ENCODE measurements at regions not wholly inside any gene's neighbourhood (a gene's known extent, or its start where the extent isn't known, plus 50 kb on each side); places are given as distances from the start of the nearest gene placed in this dataset.

DNA sequence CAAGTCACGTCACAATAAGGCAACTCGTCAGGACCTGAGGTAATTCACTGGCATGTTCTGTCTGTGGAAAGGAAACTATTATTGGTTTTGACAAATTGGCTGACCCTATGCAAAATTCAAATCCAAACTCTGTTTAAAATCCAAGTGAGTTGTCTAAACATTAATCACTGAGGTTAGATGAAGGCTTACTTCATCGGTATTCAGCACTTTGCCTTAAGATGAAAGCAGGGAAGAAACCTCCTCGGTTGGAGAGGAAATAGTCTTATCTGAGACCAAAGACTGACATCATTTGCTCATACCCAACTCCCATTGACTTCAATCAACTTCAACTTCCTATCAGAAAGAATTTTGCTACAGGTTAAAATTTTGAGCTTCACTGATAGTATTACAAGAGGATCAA lies 355.1 kb upstream of the MBL2 start:
- Histone ChIP-seq H3K36me3 (ENCODE audit: insufficient read depth, low read length) (no peaks in the 10 kb centered on the region), H4K20me1 (ENCODE audit: insufficient read depth, low read length) (no peaks in the 10 kb centered on the region), H3K9me2 (ENCODE audit: low read depth, low read length) (no peaks in the 10 kb centered on the region), H3K9me3 (ENCODE audit: low read length) (no peaks in the 10 kb centered on the region), H3K4me2 (ENCODE audit: low read length) (no peak overlapping the region), H3F3A (ENCODE audit: insufficient read depth, low read length) (no peaks in the 10 kb centered on the region), H3K4me1 (ENCODE audit: insufficient read depth, low read length, severe bottlenecking) (no peaks in the 10 kb centered on the region), H2AFZ (ENCODE audit: low read length) (no peak overlapping the region), H3K79me2 (ENCODE audit: insufficient read depth, low read length) (no peaks in the 10 kb centered on the region), H3K27ac (ENCODE audit: low read depth, low read length, poor library complexity, severe bottlenecking) (no peak overlapping the region), H3K9ac (ENCODE audit: low read length) (no peak overlapping the region), H3K4me3 (ENCODE audit: low read depth, low read length, poor library complexity, severe bottlenecking) (no peak overlapping the region), H3K27me3 (ENCODE audit: insufficient read depth, low read length) (no peaks in the 10 kb centered on the region)
- TF ChIP-seq EZH2 (IDR thresholded peaks at IDR 0.05; ENCODE audit: borderline replicate concordance, low read length): no peak
- no peak for TF ChIP-seq CTCF (IDR thresholded peaks at IDR 0.05; ENCODE audit: low read length)

- Histone ChIP-seq H3K4me2 (ENCODE audit: low read length) (no peak overlapping the region), H3K27me3 (ENCODE audit: insufficient read depth, low read length) (no peaks in the 10 kb centered on the region), H3K9me2 (ENCODE audit: low read depth, low read length) (no peaks in the 10 kb centered on the region), H3K4me3 (ENCODE audit: low read depth, low read length, poor library complexity, severe bottlenecking) (no peak overlapping the region), H2AFZ (ENCODE audit: low read length) (no peak overlapping the region), H3K9ac (ENCODE audit: low read length) (no peak overlapping the region), H3K27ac (ENCODE audit: low read depth, low read length, poor library complexity, severe bottlenecking) (no peak overlapping the region), H3K4me1 (ENCODE audit: insufficient read depth, low read length, severe bottlenecking) (no peaks in the 10 kb centered on the region), H3K79me2 (ENCODE audit: insufficient read depth, low read length) (no peaks in the 10 kb centered on the region), H3K9me3 (ENCODE audit: low read length) (no peaks in the 10 kb centered on the region), H4K20me1 (ENCODE audit: insufficient read depth, low read length) (no peaks in the 10 kb centered on the region), H3F3A (ENCODE audit: insufficient read depth, low read length) (no peaks in the 10 kb centered on the region), H3K36me3 (ENCODE audit: insufficient read depth, low read length) (no peaks in the 10 kb centered on the region)
- TF ChIP-seq EZH2 (IDR thresholded peaks at IDR 0.05; ENCODE audit: borderline replicate concordance, low read length) (no peak), CTCF (IDR thresholded peaks at IDR 0.05; ENCODE audit: low read length) (no peak)
These were observed 350.7 kb upstream of the MBL2 start for GRCh38 chr10:53123311-53123710.

DNA sequence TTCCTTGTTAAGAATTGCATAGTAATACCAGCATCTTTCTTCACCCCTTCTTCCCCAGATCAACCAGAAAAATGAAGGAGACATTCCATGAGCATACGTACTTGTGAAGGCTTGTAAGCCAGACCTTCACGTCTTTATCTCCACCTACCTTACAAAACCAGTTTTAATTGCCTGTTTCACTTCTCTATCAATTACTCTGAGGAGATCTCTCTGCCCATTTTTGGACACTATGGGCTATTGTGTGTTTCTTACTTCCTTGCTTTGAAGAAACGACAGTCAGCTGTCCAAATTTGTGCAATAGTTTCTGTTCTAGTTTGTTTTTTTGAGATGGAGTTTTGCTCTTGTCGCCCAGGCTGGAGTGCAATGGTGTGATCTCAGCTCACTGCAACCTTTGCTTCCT lies 349.7 kb upstream of the MBL2 start:
- H3K9me3 ChIP-seq (ENCODE audit: low read length): no peaks in the 10 kb centered on the region
- no peaks in the 10 kb centered on the region for H3K36me3 ChIP-seq (ENCODE audit: insufficient read depth, low read length)
- no peaks in the 10 kb centered on the region for H3K4me1 ChIP-seq (ENCODE audit: insufficient read depth, low read length, severe bottlenecking)
- no peak overlapping the region for H2AFZ ChIP-seq (ENCODE audit: low read length)
- no peaks in the 10 kb centered on the region for H3K27me3 ChIP-seq (ENCODE audit: insufficient read depth, low read length)
- no peak for TF ChIP-seq EZH2 (IDR thresholded peaks at IDR 0.05; ENCODE audit: borderline replicate concordance, low read length)
- no peak for TF ChIP-seq CTCF (IDR thresholded peaks at IDR 0.05; ENCODE audit: low read length)
- no peaks in the 10 kb centered on the region for H3K79me2 ChIP-seq (ENCODE audit: insufficient read depth, low read length)
- no peaks in the 10 kb centered on the region for H3F3A ChIP-seq (ENCODE audit: insufficient read depth, low read length)
- H3K9ac ChIP-seq (ENCODE audit: low read length): no peak overlapping the region
- no peak overlapping the region for H3K4me2 ChIP-seq (ENCODE audit: low read length)
- no peaks in the 10 kb centered on the region for H3K9me2 ChIP-seq (ENCODE audit: low read depth, low read length)
- no peaks in the 10 kb centered on the region for H4K20me1 ChIP-seq (ENCODE audit: insufficient read depth, low read length)
- H3K27ac ChIP-seq (ENCODE audit: low read depth, low read length, poor library complexity, severe bottlenecking): no peak overlapping the region
- H3K4me3 ChIP-seq (ENCODE audit: low read depth, low read length, poor library complexity, severe bottlenecking): no peak overlapping the region

Measured in OCI-LY1 (cell line).